ENCODE measurements at regions not wholly inside any gene's neighbourhood (a gene's known extent, or its start where the extent isn't known, plus 50 kb on each side); places are given as distances from the start of the nearest gene placed in this dataset.

- no peak for TF ChIP-seq CTCF (IDR thresholded peaks at IDR 0.05)
- TF ChIP-seq ZSCAN18 (CRISPR knock-in tag; IDR thresholded peaks at IDR 0.05), result no peak
- no peak for TF ChIP-seq MAX (CRISPR knock-in tag; IDR thresholded peaks at IDR 0.05)
- no peak for TF ChIP-seq RELA (CRISPR knock-in tag; IDR thresholded peaks at IDR 0.05; ENCODE audit: borderline replicate concordance)
- TF ChIP-seq ZNF121 (CRISPR knock-in tag; IDR thresholded peaks at IDR 0.05), result no peak
- no peak for TF ChIP-seq PRRX2 (CRISPR knock-in tag; IDR thresholded peaks at IDR 0.05)
- no peak for TF ChIP-seq E2F5 (CRISPR knock-in tag; IDR thresholded peaks at IDR 0.05)
- TF ChIP-seq TP53 (CRISPR knock-in tag; IDR thresholded peaks at IDR 0.05), result no peak
- TF ChIP-seq ZNF232 (CRISPR knock-in tag; IDR thresholded peaks at IDR 0.05), result no peak
- no peak for TF ChIP-seq SP1 (CRISPR knock-in tag; conservative IDR thresholded peaks at IDR 0.05)
- TF ChIP-seq E2F4 (CRISPR knock-in tag; IDR thresholded peaks at IDR 0.05; ENCODE audit: borderline replicate concordance, low read depth), result no peak
- no peak for TF ChIP-seq ATF3 (CRISPR knock-in tag; conservative IDR thresholded peaks at IDR 0.05)
Measured at GRCh38 chr2:176585291-176585690, 316.0 kb downstream of the MTX2 start.

Measured in WTC11 (cell line).